A549 (cell line): ENCODE measurements at regions not wholly inside any gene's neighbourhood (a gene's known extent, or its start where the extent isn't known, plus 50 kb on each side); places are given as distances from the start of the nearest gene placed in this dataset.

ENCODE experiments used
- ATAC-seq, 2 experiments: fragments of 200-7000 bp in 1 of 2; fragments of >200 bp in 1 of 2; cut with Nextera tagmentation in 1 of 2; cut with Tn5 transposase in 1 of 2; 3 replicates each; pipeline versions ENCODE4 v1.8.0 to v1.9.1; 2018 to 2020; ENCODE audit warnings: mild to moderate bottlenecking in 1 of 2, moderate library complexity in 1 of 2
- CTCF ChIA-PET: fragments of 300-600 bp; sonication (Branson Sonifier 250); formaldehyde crosslinking; extraction: SDS; loops from one replicate; lab custom pipeline; 2021; ENCODE audit warnings: antibody characterized with exemption, inconsistent platforms; lab: Yijun Ruan, JAX
- POLR2A ChIA-PET: fragments of 350-600 bp; formaldehyde crosslinking; extraction: SDS; loops from one replicate; lab custom pipeline; 2021; ENCODE audit warnings: antibody characterized with exemption, inconsistent platforms; lab: Yijun Ruan, JAX
- DNase-seq, 2 experiments: peaks; one replicate each; pipeline versions ENCODE4 v3.0.0 to v3.0.0-alpha.2; 2011 to 2016; ENCODE audit warnings: low read depth in 1 of 2, low spot score in 1 of 2
- FAIRE-seq: peaks from 2 replicates; lab custom pipeline; 2011; peaks lifted over from hg19 to GRCh38; lab: Jason Lieb, UNC
- H3K27ac ChIP-seq, 2 experiments: fragments of >200 bp; sonication (Bioruptor Twin); formaldehyde crosslinking; 3 replicates each; pipeline ENCODE4 v1.5.1; 2016 to 2017
- H3K4me1 ChIP-seq: fragments of >200 bp; sonication (Bioruptor Twin); formaldehyde crosslinking; 3 replicates; pipeline ENCODE4 v1.6.1; 2016
- H3K4me2 ChIP-seq: fragments of >200 bp; sonication (Bioruptor Twin); formaldehyde crosslinking; 3 replicates; pipeline ENCODE4 v1.6.1; 2016
- H3K4me3 ChIP-seq: fragments of >200 bp; sonication (Bioruptor Twin); formaldehyde crosslinking; 3 replicates; pipeline ENCODE4 v1.5.1; 2016
- H3K9me3 ChIP-seq: fragments of >200 bp; sonication (Bioruptor Twin); formaldehyde crosslinking; 3 replicates; pipeline ENCODE4 v1.6.1; 2016
- CHD2 ChIP-seq: fragments of 150-350 bp; IDR thresholded peaks from 2 replicates; pipeline ENCODE4 v1.6.1; 2014; ENCODE audit warnings: low read length; ENCODE audit not compliant: partially characterized antibody
- CHD4 ChIP-seq: fragments of 200-600 bp; sonication (generic); IDR thresholded peaks from 2 replicates; pipeline ENCODE4 v1.6.1; 2016; ENCODE audit warnings: antibody characterized with exemption, mild to moderate bottlenecking, borderline replicate concordance
- EHF ChIP-seq: fragments of 250-450 bp; sonication (Bioruptor Pico); IDR thresholded peaks from 2 replicates; pipeline ENCODE4 v1.5.0; 2020; ENCODE audit warnings: mild to moderate bottlenecking
- EHMT2 ChIP-seq: fragments of 200-600 bp; sonication (generic); IDR thresholded peaks from 2 replicates; pipeline ENCODE4 v1.6.1; 2016; ENCODE audit warnings: antibody characterized with exemption, low read depth, mild to moderate bottlenecking, moderate library complexity
- FOXS1 ChIP-seq: fragments of 250-450 bp; sonication (Bioruptor Pico); IDR thresholded peaks from 2 replicates; pipeline ENCODE4 v1.5.0; 2020; ENCODE audit warnings: mild to moderate bottlenecking, moderate library complexity
- HES2 ChIP-seq: fragments of >200 bp; sonication (Bioruptor Twin); formaldehyde crosslinking; IDR thresholded peaks from 2 replicates; pipeline ENCODE4 v1.6.1; 2016
- JUN ChIP-seq, 2 experiments: fragments of >200 bp; sonication (Bioruptor Twin); formaldehyde crosslinking; IDR thresholded peaks; 2 replicates in 1 of 2; 3 replicates in 1 of 2; pipeline ENCODE4 v1.6.1; 2016 to 2017
- KDM1A ChIP-seq: fragments of 200-600 bp; sonication (generic); IDR thresholded peaks from 2 replicates; pipeline ENCODE4 v1.6.1; 2016; ENCODE audit warnings: low read depth, mild to moderate bottlenecking
- KDM5A ChIP-seq: fragments of 200-600 bp; sonication (generic); IDR thresholded peaks from 2 replicates; pipeline ENCODE4 v1.6.1; 2016; ENCODE audit warnings: antibody characterized with exemption, mild to moderate bottlenecking
- MAFK ChIP-seq: fragments of 450-650 bp; IDR thresholded peaks from 2 replicates; pipeline ENCODE4 v1.6.1; 2014; ENCODE audit not compliant: partially characterized antibody
- MAX ChIP-seq: IDR thresholded peaks from 2 replicates; pipeline ENCODE4 v1.6.1; 2012
- NFE2L2 ChIP-seq: fragments of 150-350 bp; conservative IDR thresholded peaks from 2 replicates; pipeline ENCODE4 v1.6.1; 2014; ENCODE audit warnings: low read length
- NPAS2 ChIP-seq: fragments of 250-450 bp; sonication (Bioruptor Pico); IDR thresholded peaks from 2 replicates; pipeline ENCODE4 v1.8.0; 2022; ENCODE audit warnings: mild to moderate bottlenecking, moderate library complexity, borderline replicate concordance
- PBX3 ChIP-seq: IDR thresholded peaks from 2 replicates; pipeline ENCODE4 v1.6.1; 2012
- POLR2AphosphoS2 ChIP-seq: conservative IDR thresholded peaks from 2 replicates; pipeline ENCODE4 v1.6.1; 2012; ENCODE audit warnings: low read length, improper control_type of control experiment, inconsistent platforms
- RAD21 ChIP-seq, 2 experiments: fragments of >200 bp in 1 of 2; sonication (Bioruptor Twin) in 1 of 2; formaldehyde crosslinking in 1 of 2; IDR thresholded peaks in 1 of 2; conservative IDR thresholded peaks in 1 of 2; 2 replicates in 1 of 2; 3 replicates in 1 of 2; pipeline ENCODE4 v1.6.1; 2012 to 2018; ENCODE audit warnings: inconsistent platforms in 1 of 2
- RCOR1 ChIP-seq: fragments of 150-350 bp; IDR thresholded peaks from 2 replicates; pipeline ENCODE4 v1.6.1; 2014; ENCODE audit warnings: antibody characterized with exemption, low read length, low read depth
- ZC3H11A ChIP-seq: fragments of 450-650 bp; IDR thresholded peaks from 2 replicates; pipeline ENCODE4 v1.6.1; 2014; ENCODE audit warnings: antibody characterized with exemption, mild to moderate bottlenecking
- ZFP36 ChIP-seq: fragments of 450-650 bp; IDR thresholded peaks from 2 replicates; pipeline ENCODE4 v1.6.1; 2014; ENCODE audit warnings: borderline replicate concordance; ENCODE audit not compliant: partially characterized antibody
- ZSCAN20 ChIP-seq: fragments of 250-450 bp; sonication (Bioruptor Pico); IDR thresholded peaks from 2 replicates; pipeline ENCODE4 v1.8.0; 2022; ENCODE audit warnings: mild to moderate bottlenecking, moderate library complexity
- WGBS: methylation state at CpG from one replicate; pipeline ENCODE4 v1.1.6; 2017; ENCODE audit errors: missing lambda C conversion rate; 5-methylcytosine and 5-hydroxymethylcytosine counted together
- TF ChIP-seq, protein P1 (sequence below): fragments of 250-450 bp; sonication (Bioruptor Pico); IDR thresholded peaks from 2 replicates; pipeline ENCODE4 v1.5.0; 2021; ENCODE audit warnings: mild to moderate bottlenecking, moderate library complexity, borderline replicate concordance
- TF ChIP-seq, protein P2 (sequence below): fragments of 450-650 bp; IDR thresholded peaks from 2 replicates; pipeline ENCODE4 v1.6.1; 2014; ENCODE audit warnings: antibody characterized with exemption

DNA sequence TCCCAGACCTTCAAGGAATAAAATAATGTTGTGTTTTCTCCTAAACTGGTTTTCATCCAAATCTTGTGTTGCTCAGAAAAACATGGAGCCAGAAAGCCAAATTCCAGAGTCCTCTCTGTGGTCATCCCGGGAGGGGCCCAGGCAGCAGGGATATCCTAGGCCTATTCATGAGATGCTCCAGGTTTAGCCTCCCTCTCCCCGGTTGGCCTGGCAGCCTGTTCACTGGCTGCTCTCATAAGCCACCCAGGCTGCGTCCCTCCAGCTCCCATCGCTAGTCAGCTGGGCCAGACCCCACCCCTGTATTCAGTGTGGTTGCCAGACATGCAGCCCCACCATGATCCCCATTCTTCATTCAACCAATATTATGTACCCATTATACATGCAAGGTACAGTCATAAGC is 113.4 kb upstream of the F3 start:
- DNase-seq (no peak), FAIRE-seq (no peak), ATAC-seq (no peak)
- WGBS = 100% methylated on average over 4 of the region's 4 CpGs
- ChIA-PET CTCF (interaction anchor here (0.6 to 1.6 kb wide), 3 partner anchors 12 to 19 kb away, joined by 3 to 4 read pairs (median 3); no protein-coding TSS in a partner anchor), POLR2A (no interaction called here)
- no peak overlapping the region for H3K27ac ChIP-seq
- no peak overlapping the region for H3K4me3 ChIP-seq
- no peak overlapping the region for H3K4me2 ChIP-seq
- peaks cover 19% of the 10 kb centered on the region for H3K4me1 ChIP-seq
- no peaks in the 10 kb centered on the region for H3K9me3 ChIP-seq
- TF ChIP-seq EHMT2 (no peak), RAD21 (conservative IDR thresholded peaks at IDR 0.05 in 1 of 2, IDR thresholded peaks at IDR 0.05 in 1 of 2) (no peak), PBX3 (no peak), CHD4 (no peak), ZFP36 (no peak), ZC3H11A (no peak), POLR2AphosphoS2 (no peak), JUN (IDR thresholded peaks at IDR 0.05) (no peak), HES2 (no peak), MAFK (no peak), FOXS1 (CRISPR knock-in tag) (no peak), ZSCAN20 (no peak), MAX (no peak), CHD2 (no peak), NPAS2 (CRISPR knock-in tag) (no peak), RCOR1 (no peak)
- TF ChIP-seq, protein P1, sequence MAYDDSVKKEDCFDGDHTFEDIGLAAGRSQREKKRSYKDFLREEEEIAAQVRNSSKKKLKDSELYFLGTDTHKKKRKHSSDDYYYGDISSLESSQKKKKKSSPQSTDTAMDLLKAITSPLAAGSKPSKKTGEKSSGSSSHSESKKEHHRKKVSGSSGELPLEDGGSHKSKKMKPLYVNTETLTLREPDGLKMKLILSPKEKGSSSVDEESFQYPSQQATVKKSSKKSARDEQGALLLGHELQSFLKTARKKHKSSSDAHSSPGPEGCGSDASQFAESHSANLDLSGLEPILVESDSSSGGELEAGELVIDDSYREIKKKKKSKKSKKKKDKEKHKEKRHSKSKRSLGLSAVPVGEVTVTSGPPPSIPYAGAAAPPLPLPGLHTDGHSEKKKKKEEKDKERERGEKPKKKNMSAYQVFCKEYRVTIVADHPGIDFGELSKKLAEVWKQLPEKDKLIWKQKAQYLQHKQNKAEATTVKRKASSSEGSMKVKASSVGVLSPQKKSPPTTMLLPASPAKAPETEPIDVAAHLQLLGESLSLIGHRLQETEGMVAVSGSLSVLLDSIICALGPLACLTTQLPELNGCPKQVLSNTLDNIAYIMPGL (CRISPR knock-in tag) = no peak

GRCh38 chr1:94654459-94654858 is 112.9 kb upstream of the F3 start:
- TF ChIP-seq KDM1A (no peak), NPAS2 (CRISPR knock-in tag) (no peak), NFE2L2 (no peak), KDM5A (no peak), EHF (no peak)
- TF ChIP-seq, protein P2, sequence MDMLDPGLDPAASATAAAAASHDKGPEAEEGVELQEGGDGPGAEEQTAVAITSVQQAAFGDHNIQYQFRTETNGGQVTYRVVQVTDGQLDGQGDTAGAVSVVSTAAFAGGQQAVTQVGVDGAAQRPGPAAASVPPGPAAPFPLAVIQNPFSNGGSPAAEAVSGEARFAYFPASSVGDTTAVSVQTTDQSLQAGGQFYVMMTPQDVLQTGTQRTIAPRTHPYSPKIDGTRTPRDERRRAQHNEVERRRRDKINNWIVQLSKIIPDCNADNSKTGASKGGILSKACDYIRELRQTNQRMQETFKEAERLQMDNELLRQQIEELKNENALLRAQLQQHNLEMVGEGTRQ = no peak
- ChIA-PET CTCF (interaction anchor here (0.6 to 1.6 kb wide), 3 partner anchors 12 to 19 kb away, joined by 3 to 4 read pairs (median 3); no protein-coding TSS in a partner anchor), POLR2A (no interaction called here)
- DNase-seq (no peak), ATAC-seq (no peak), FAIRE-seq (no peak)
- Histone ChIP-seq H3K4me1 (peaks cover 19% of the 10 kb centered on the region), H3K9me3 (no peaks in the 10 kb centered on the region), H3K27ac (no peak overlapping the region), H3K4me2 (peak overlapping the region; percentile 58; the same call in 2 of the 3 replicates), H3K4me3 (no peak overlapping the region)
- WGBS = 95% methylated on average over 1 of the region's 1 CpG
